ENCODE measurements at regions not wholly inside any gene's neighbourhood (a gene's known extent, or its start where the extent isn't known, plus 50 kb on each side); places are given as distances from the start of the nearest gene placed in this dataset.
A peak's percentile ranks its signal among the peaks of the same experiment; 100 is the strongest.

- in situ Hi-C loops (cut with MboI; ENCODE audit: low sequenced_read_pairs, unreplicated experiment): no loop called here
- peak; percentile 6 for TF ChIP-seq CTCF (IDR thresholded peaks at IDR 0.05; ENCODE audit: borderline replicate concordance, control extremely low read depth, extremely low read depth, insufficient read depth, missing control alignments)
Observed at GRCh38 chr13:87123987-87124784, 547.0 kb upstream of the SLITRK5 start.

GRCh38 chr13:87124785-87125074, 546.4 kb upstream of the SLITRK5 start:
- in situ Hi-C loops (cut with MboI; ENCODE audit: low sequenced_read_pairs, unreplicated experiment): no loop called here
- DNase-seq (ENCODE audit: low spot score): no peak
- no peak for TF ChIP-seq CTCF (IDR thresholded peaks at IDR 0.05; ENCODE audit: borderline replicate concordance, control extremely low read depth, extremely low read depth, insufficient read depth, missing control alignments)

More at GRCh38 chr13:87123987-87124784, 547.0 kb upstream of the SLITRK5 start:
- no peak for DNase-seq (ENCODE audit: low spot score)

GRCh38 chr13:87128036-87128435, 543.1 kb upstream of the SLITRK5 start:
- no peak for DNase-seq (ENCODE audit: low spot score)
- in situ Hi-C loops (cut with MboI; ENCODE audit: low sequenced_read_pairs, unreplicated experiment): no loop called here
- TF ChIP-seq CTCF (IDR thresholded peaks at IDR 0.05; ENCODE audit: borderline replicate concordance, control extremely low read depth, extremely low read depth, insufficient read depth, missing control alignments): no peak

DNA sequence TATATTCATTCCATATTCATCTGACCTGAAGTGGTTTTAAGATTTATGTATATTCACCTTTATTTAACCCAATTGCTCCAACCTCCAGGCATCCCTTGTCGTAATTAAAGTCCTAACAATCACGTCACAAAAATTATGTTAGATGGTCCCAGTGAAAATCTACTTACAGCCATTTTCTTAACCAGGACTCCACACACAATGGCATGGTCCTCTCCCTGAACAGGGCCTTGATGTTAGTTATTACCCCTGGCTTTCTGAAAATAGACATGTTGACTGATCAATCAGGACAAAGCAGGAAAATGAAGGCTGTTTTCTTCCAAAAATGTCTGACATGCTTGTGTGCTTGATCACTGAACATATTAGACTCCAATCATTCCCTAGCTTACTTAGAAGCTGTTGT, 542.7 kb upstream of the SLITRK5 start:
- no peak for DNase-seq (ENCODE audit: low spot score)
- in situ Hi-C loops (cut with MboI; ENCODE audit: low sequenced_read_pairs, unreplicated experiment): no loop called here
- no peak for TF ChIP-seq CTCF (IDR thresholded peaks at IDR 0.05; ENCODE audit: borderline replicate concordance, control extremely low read depth, extremely low read depth, insufficient read depth, missing control alignments)

GRCh38 chr13:87129602-87130300, 541.4 kb upstream of the SLITRK5 start:
- DNase-seq (ENCODE audit: low spot score): no peak
- no peak for TF ChIP-seq CTCF (IDR thresholded peaks at IDR 0.05; ENCODE audit: borderline replicate concordance, control extremely low read depth, extremely low read depth, insufficient read depth, missing control alignments)
- in situ Hi-C loops (cut with MboI; ENCODE audit: low sequenced_read_pairs, unreplicated experiment): no loop called here

GRCh38 chr13:87130423-87130822, 540.7 kb upstream of the SLITRK5 start:
- TF ChIP-seq CTCF (IDR thresholded peaks at IDR 0.05; ENCODE audit: borderline replicate concordance, control extremely low read depth, extremely low read depth, insufficient read depth, missing control alignments): no peak
- in situ Hi-C loops (cut with MboI; ENCODE audit: low sequenced_read_pairs, unreplicated experiment): no loop called here
- DNase-seq (ENCODE audit: low spot score): no peak

All from GM13976 (cell line).